Superior temporal gyrus (tissue), 1 donor: ENCODE measurements at regions not wholly inside any gene's neighbourhood (a gene's known extent, or its start where the extent isn't known, plus 50 kb on each side); places are given as distances from the start of the nearest gene placed in this dataset.

Experiments used
- DNase-seq: peaks from one replicate; pipeline ENCODE4 v3.0.0-alpha.2; 2016; ENCODE audit errors: extremely low spot score

- no peak for DNase-seq
Measured at GRCh38 chr5:120228262-120229031, 235.7 kb upstream of the PRR16 start.

- DNase-seq = no peak
Measured at GRCh38 chr5:120229036-120229435, 235.1 kb upstream of the PRR16 start.

- DNase-seq = no peak
Measured at GRCh38 chr5:120231563-120231962, 232.5 kb upstream of the PRR16 start.

- no peak for DNase-seq
Measured at GRCh38 chr5:120236360-120236759, 227.7 kb upstream of the PRR16 start.

- DNase-seq = no peak
Measured at GRCh38 chr5:120239086-120239485, 225.0 kb upstream of the PRR16 start.

- DNase-seq = no peak
Measured at GRCh38 chr5:120240706-120241105, 223.4 kb upstream of the PRR16 start.

- DNase-seq = no peak
Measured at GRCh38 chr5:120241400-120241799, 222.7 kb upstream of the PRR16 start.

- no peak for DNase-seq
Measured at GRCh38 chr5:120251898-120252297, 212.2 kb upstream of the PRR16 start.

- no peak for DNase-seq
Measured at GRCh38 chr5:120252839-120253238, 211.3 kb upstream of the PRR16 start.

GRCh38 chr5:120254385-120254784 is 209.7 kb upstream of the PRR16 start:
- no peak for DNase-seq

GRCh38 chr5:120255214-120255613 is 208.9 kb upstream of the PRR16 start:
- DNase-seq = no peak

- no peak for DNase-seq
Measured at GRCh38 chr5:120256376-120256775, 207.7 kb upstream of the PRR16 start.

GRCh38 chr5:120257358-120257971 is 206.6 kb upstream of the PRR16 start:
- DNase-seq = no peak

GRCh38 chr5:120258123-120258522 is 206.0 kb upstream of the PRR16 start:
- DNase-seq = no peak

GRCh38 chr5:120260651-120261050 is 203.4 kb upstream of the PRR16 start:
- no peak for DNase-seq

GRCh38 chr5:120270498-120270897 is 193.6 kb upstream of the PRR16 start:
- DNase-seq = no peak

GRCh38 chr5:120293796-120294195 is 170.3 kb upstream of the PRR16 start:
- no peak for DNase-seq

GRCh38 chr5:120297616-120298015 is 166.5 kb upstream of the PRR16 start:
- DNase-seq = no peak

- no peak for DNase-seq
Measured at GRCh38 chr5:120298981-120299380, 165.1 kb upstream of the PRR16 start.

GRCh38 chr5:120304663-120305062 is 159.4 kb upstream of the PRR16 start:
- DNase-seq = no peak

GRCh38 chr5:120306303-120306702 is 157.8 kb upstream of the PRR16 start:
- no peak for DNase-seq

- DNase-seq = no peak
Measured at GRCh38 chr5:120314191-120314590, 149.9 kb upstream of the PRR16 start.

- no peak for DNase-seq
Measured at GRCh38 chr5:120320626-120321025, 143.5 kb upstream of the PRR16 start.

- no peak for DNase-seq
Measured at GRCh38 chr5:120326651-120327050, 137.4 kb upstream of the PRR16 start.
